ENCODE measurements at regions not wholly inside any gene's neighbourhood (a gene's known extent, or its start where the extent isn't known, plus 50 kb on each side); places are given as distances from the start of the nearest gene placed in this dataset.

- no peak for TF ChIP-seq SNAI2 (CRISPR knock-in tag; IDR thresholded peaks at IDR 0.05)
- TF ChIP-seq ZFP30 (CRISPR knock-in tag; IDR thresholded peaks at IDR 0.05), result no peak
- no peak for TF ChIP-seq CSDC2 (CRISPR knock-in tag; IDR thresholded peaks at IDR 0.05)
- no peak for TF ChIP-seq CSRNP3 (CRISPR knock-in tag; IDR thresholded peaks at IDR 0.05)
- TF ChIP-seq ZFP3 (CRISPR knock-in tag; IDR thresholded peaks at IDR 0.05), result no peak
- no peak for TF ChIP-seq ZNF70 (CRISPR knock-in tag; IDR thresholded peaks at IDR 0.05)
- no peak for TF ChIP-seq OSR1 (CRISPR knock-in tag; IDR thresholded peaks at IDR 0.05)
Observed at GRCh38 chr13:70253834-70254233, 145.6 kb upstream of the KLHL1 start.

Measured in SK-N-SH treated with all-trans-retinoic acid at 6 μM for 48 hours (cell line).